KG1 (cell line): ENCODE measurements at regions not wholly inside any gene's neighbourhood (a gene's known extent, or its start where the extent isn't known, plus 50 kb on each side); places are given as distances from the start of the nearest gene placed in this dataset.

Source experiments
- DNase-seq: peaks from one replicate; lab custom pipeline; 2025; lab: John Stamatoyannopoulos, UW

GRCh38 chr18:46322411-46322891, 218.3 kb downstream of the HAUS1 start:
- DNase-seq = no peak

- no peak for DNase-seq
Observed at GRCh38 chr18:46322941-46323340, 218.8 kb downstream of the HAUS1 start.

- no peak for DNase-seq
Observed at GRCh38 chr18:46324087-46324955, 220.1 kb downstream of the HAUS1 start.

- DNase-seq = no peak
Observed at GRCh38 chr18:46325895-46326294, 221.7 kb downstream of the HAUS1 start.

GRCh38 chr18:46329736-46330246, 225.6 kb downstream of the HAUS1 start:
- DNase-seq = no peak

- DNase-seq = no peak
Observed at GRCh38 chr18:46331316-46331715, 227.1 kb downstream of the HAUS1 start.

- no peak for DNase-seq
Observed at GRCh38 chr18:46332286-46332801, 228.2 kb downstream of the HAUS1 start.

GRCh38 chr18:46332921-46333341, 228.7 kb downstream of the HAUS1 start:
- DNase-seq = no peak

GRCh38 chr18:46333431-46334135, 229.4 kb downstream of the HAUS1 start:
- peak; percentile 33 for DNase-seq

- no peak for DNase-seq
Observed at GRCh38 chr18:46334868-46335281, 230.7 kb downstream of the HAUS1 start.

- DNase-seq = no peak
Observed at GRCh38 chr18:46335534-46336101, 231.4 kb downstream of the HAUS1 start.

GRCh38 chr18:46336278-46337111, 232.3 kb downstream of the HAUS1 start:
- DNase-seq = no peak

- no peak for DNase-seq
Observed at GRCh38 chr18:46337271-46337670, 233.1 kb downstream of the HAUS1 start.

- no peak for DNase-seq
Observed at GRCh38 chr18:46338205-46338604, 234.0 kb downstream of the HAUS1 start.

GRCh38 chr18:46338766-46339165, 234.6 kb downstream of the HAUS1 start:
- no peak for DNase-seq

GRCh38 chr18:46340716-46341115, 236.5 kb downstream of the HAUS1 start:
- no peak for DNase-seq

GRCh38 chr18:46341986-46342525, 237.9 kb downstream of the HAUS1 start:
- no peak for DNase-seq

GRCh38 chr18:46343456-46343855, 239.3 kb downstream of the HAUS1 start:
- no peak for DNase-seq

- peak; percentile 24 for DNase-seq
Observed at GRCh38 chr18:46343931-46344372, 239.8 kb downstream of the HAUS1 start.

GRCh38 chr18:46344416-46345180, 240.4 kb downstream of the HAUS1 start:
- DNase-seq = no peak
